GM23338 (cell line): ENCODE measurements at regions not wholly inside any gene's neighbourhood (a gene's known extent, or its start where the extent isn't known, plus 50 kb on each side); places are given as distances from the start of the nearest gene placed in this dataset.

Source experiments
- ATAC-seq: fragments of 200-7000 bp; cut with Tn5 transposase; 3 replicates; pipeline ENCODE4 v1.9.1; 2020
- DNase-seq: peaks from one replicate; pipeline ENCODE4 v3.0.0-alpha.2; 2015; ENCODE audit warnings: low spot score
- H2AFZ ChIP-seq: fragments of 200-600 bp; sonication (generic); 2 replicates; pipeline ENCODE4 v1.8.0; 2016; ENCODE audit warnings: antibody characterized with exemption, mild to moderate bottlenecking, moderate library complexity
- H3F3A ChIP-seq: fragments of 200-600 bp; sonication (generic); replicated peaks from 2 replicates; pipeline ENCODE4 v1.8.0; 2017; ENCODE audit warnings: antibody characterized with exemption, mixed run types, low read depth
- H3K27ac ChIP-seq: fragments of 200-600 bp; sonication (generic); 2 replicates; pipeline ENCODE4 v1.6.1; 2016; ENCODE audit warnings: low read depth
- H3K27me3 ChIP-seq: fragments of 200-600 bp; sonication (generic); 2 replicates; pipeline ENCODE4 v1.8.0; 2016; ENCODE audit warnings: mild to moderate bottlenecking, mixed run types, moderate library complexity; ENCODE audit not compliant: insufficient read depth
- H3K36me3 ChIP-seq: fragments of 200-600 bp; sonication (generic); 2 replicates; pipeline ENCODE4 v1.8.0; 2016; ENCODE audit warnings: mild to moderate bottlenecking; ENCODE audit not compliant: insufficient read depth
- H3K4me1 ChIP-seq: fragments of 200-600 bp; sonication (generic); 2 replicates; pipeline ENCODE4 v1.8.0; 2016; ENCODE audit warnings: mild to moderate bottlenecking, moderate library complexity; ENCODE audit not compliant: insufficient read depth
- H3K4me2 ChIP-seq: fragments of 200-600 bp; sonication (generic); 2 replicates; pipeline ENCODE4 v1.7.1; 2017; ENCODE audit warnings: mixed run types
- H3K4me3 ChIP-seq: fragments of 200-600 bp; sonication (generic); 2 replicates; pipeline ENCODE4 v1.6.1; 2016; ENCODE audit warnings: mixed run types
- H3K79me2 ChIP-seq: fragments of 200-600 bp; sonication (generic); replicated peaks from 2 replicates; pipeline ENCODE4 v1.8.0; 2017; ENCODE audit warnings: mild to moderate bottlenecking; ENCODE audit not compliant: insufficient read depth
- H3K9me2 ChIP-seq: fragments of 200-600 bp; sonication (generic); 2 replicates; pipeline ENCODE4 v1.8.0; 2017; ENCODE audit not compliant: insufficient read depth
- H4K20me1 ChIP-seq: fragments of 200-600 bp; sonication (generic); replicated peaks from 2 replicates; pipeline ENCODE4 v1.8.0; 2017; ENCODE audit warnings: mild to moderate bottlenecking; ENCODE audit not compliant: insufficient read depth
- H3K27ac Mint-ChIP-seq: 2 replicates; pipeline ENCODE4 v1.8.0; 2020; ENCODE audit warnings: inconsistent platforms, mild to moderate bottlenecking, moderate library complexity, mixed read lengths
- H3K27me3 Mint-ChIP-seq: 3 replicates; pipeline ENCODE4 v1.8.0; 2022; ENCODE audit warnings: low read depth, mild to moderate bottlenecking, moderate library complexity, mixed read lengths, inconsistent platforms; ENCODE audit not compliant: insufficient read depth, poor library complexity
- H3K36me3 Mint-ChIP-seq: 3 replicates; pipeline ENCODE4 v1.8.0; 2021; ENCODE audit warnings: low read depth, mild to moderate bottlenecking, inconsistent platforms, moderate library complexity, mixed read lengths
- H3K4me1 Mint-ChIP-seq: 3 replicates; pipeline ENCODE4 v1.8.0; 2020; ENCODE audit warnings: mild to moderate bottlenecking, inconsistent platforms, mixed read lengths
- H3K4me3 Mint-ChIP-seq: 3 replicates; pipeline ENCODE4 v1.8.0; 2021; ENCODE audit warnings: moderate library complexity, mild to moderate bottlenecking, inconsistent platforms, mixed read lengths
- H3K9me3 Mint-ChIP-seq: 3 replicates; pipeline ENCODE4 v1.8.0; 2020; ENCODE audit warnings: moderate library complexity, mild to moderate bottlenecking, inconsistent platforms, mixed read lengths
- EZH2phosphoT487 ChIP-seq: fragments of 200-600 bp; sonication (generic); IDR thresholded peaks from one replicate; pipeline ENCODE4 v1.8.1; 2018; ENCODE audit warnings: antibody characterized with exemption; ENCODE audit not compliant: unreplicated experiment
- NANOG ChIP-seq: IDR thresholded peaks from 2 replicates; pipeline ENCODE4 v1.6.1; 2016; ENCODE audit warnings: antibody characterized with exemption, borderline replicate concordance
- POLR2AphosphoS5 ChIP-seq: IDR thresholded peaks from 2 replicates; pipeline ENCODE4 v1.6.1; 2016; ENCODE audit warnings: antibody characterized with exemption, low read depth
- STAT1 ChIP-seq: IDR thresholded peaks from one replicate; pipeline ENCODE4 v1.6.1; 2016; ENCODE audit warnings: antibody characterized with exemption; ENCODE audit not compliant: unreplicated experiment
- ZNF331 ChIP-seq: fragments of 250-450 bp; sonication (Bioruptor Pico); IDR thresholded peaks from 2 replicates; pipeline ENCODE4 v1.5.0; 2020; ENCODE audit warnings: low read depth, mild to moderate bottlenecking, moderate library complexity
- TF ChIP-seq, protein P1 (sequence below), 2 experiments: fragments of 200-600 bp in 1 of 2; sonication (generic) in 1 of 2; conservative IDR thresholded peaks; 2 replicates each; pipeline versions ENCODE4 v1.5.1 to v1.6.1; 2016 to 2017; ENCODE audit warnings: antibody characterized with exemption in 2 of 2, low read depth in 2 of 2, mild to moderate bottlenecking in 2 of 2, moderate library complexity in 1 of 2
- TF ChIP-seq, protein P2 (sequence below): IDR thresholded peaks from 2 replicates; pipeline ENCODE4 v1.6.1; 2016; ENCODE audit warnings: antibody characterized with exemption
- TF ChIP-seq, protein P3 (sequence below): IDR thresholded peaks from one replicate; pipeline ENCODE4 v1.6.1; 2018; ENCODE audit warnings: antibody characterized with exemption; ENCODE audit not compliant: unreplicated experiment

DNA sequence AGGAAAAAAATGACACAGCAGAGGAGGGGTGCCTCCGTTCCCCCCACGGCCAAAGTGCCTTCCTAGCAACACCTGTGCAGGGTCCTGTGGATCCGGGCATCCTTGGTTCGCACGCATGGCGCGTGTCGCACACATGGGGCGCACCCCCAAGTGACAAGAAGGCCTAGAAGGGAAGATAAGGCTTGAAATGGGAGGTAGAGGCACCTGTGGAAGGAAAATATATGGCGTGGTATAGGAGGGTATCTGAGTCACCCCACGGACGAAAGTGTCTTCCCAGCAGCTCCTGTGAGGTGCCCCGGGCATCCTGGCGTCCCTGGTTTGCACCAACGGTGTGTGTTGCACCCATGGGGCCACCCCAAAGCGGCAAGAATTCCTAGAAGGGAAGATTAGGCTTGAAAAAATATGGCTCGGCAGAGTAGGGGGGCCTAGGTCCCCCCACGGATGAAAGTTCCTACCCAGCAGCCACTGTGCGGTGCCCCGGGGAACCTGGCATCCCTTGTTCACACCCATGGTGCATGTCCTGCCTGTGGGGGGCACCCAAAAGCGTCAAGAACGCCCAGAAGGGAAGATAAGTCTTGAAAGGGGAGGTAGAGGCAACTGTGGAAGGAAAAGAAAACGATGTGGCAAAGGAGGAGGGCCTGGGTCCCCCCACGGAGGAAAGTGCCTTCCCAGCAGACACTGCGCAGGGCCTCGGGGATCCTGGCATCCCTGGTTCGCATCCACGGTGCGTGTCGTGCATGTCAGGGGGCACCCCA lies 280.0 kb downstream of the ALG10 start:
- H3K4me1 ChIP-seq: no peaks in the 10 kb centered on the region
- H3K27me3 ChIP-seq: no peaks in the 10 kb centered on the region
- Mint-ChIP-seq H3K4me3 (no peak overlapping the region), H3K36me3 (peaks cover 88% of the 10 kb centered on the region), H3K4me1 (no peaks in the 10 kb centered on the region; the same call in 2 of the 3 replicates), H3K27me3 (peaks cover 20% of the 10 kb centered on the region), H3K27ac (no peak overlapping the region), H3K9me3 (peaks cover 100% of the 10 kb centered on the region)
- no peak overlapping the region for H3K4me2 ChIP-seq
- no peaks in the 10 kb centered on the region for H3K9me2 ChIP-seq
- no peaks in the 10 kb centered on the region for H3K79me2 ChIP-seq
- no peak overlapping the region for H2AFZ ChIP-seq
- H3K27ac ChIP-seq: no peak overlapping the region
- ATAC-seq (no peak), DNase-seq (no peak)
- no peaks in the 10 kb centered on the region for H4K20me1 ChIP-seq
- no peak overlapping the region for H3K4me3 ChIP-seq
- H3F3A ChIP-seq: no peaks in the 10 kb centered on the region
- no peaks in the 10 kb centered on the region for H3K36me3 ChIP-seq
- TF ChIP-seq NANOG (no peak), POLR2AphosphoS5 (no peak), EZH2phosphoT487 (no peak), ZNF331 (no peak)
- TF ChIP-seq, protein P1, sequence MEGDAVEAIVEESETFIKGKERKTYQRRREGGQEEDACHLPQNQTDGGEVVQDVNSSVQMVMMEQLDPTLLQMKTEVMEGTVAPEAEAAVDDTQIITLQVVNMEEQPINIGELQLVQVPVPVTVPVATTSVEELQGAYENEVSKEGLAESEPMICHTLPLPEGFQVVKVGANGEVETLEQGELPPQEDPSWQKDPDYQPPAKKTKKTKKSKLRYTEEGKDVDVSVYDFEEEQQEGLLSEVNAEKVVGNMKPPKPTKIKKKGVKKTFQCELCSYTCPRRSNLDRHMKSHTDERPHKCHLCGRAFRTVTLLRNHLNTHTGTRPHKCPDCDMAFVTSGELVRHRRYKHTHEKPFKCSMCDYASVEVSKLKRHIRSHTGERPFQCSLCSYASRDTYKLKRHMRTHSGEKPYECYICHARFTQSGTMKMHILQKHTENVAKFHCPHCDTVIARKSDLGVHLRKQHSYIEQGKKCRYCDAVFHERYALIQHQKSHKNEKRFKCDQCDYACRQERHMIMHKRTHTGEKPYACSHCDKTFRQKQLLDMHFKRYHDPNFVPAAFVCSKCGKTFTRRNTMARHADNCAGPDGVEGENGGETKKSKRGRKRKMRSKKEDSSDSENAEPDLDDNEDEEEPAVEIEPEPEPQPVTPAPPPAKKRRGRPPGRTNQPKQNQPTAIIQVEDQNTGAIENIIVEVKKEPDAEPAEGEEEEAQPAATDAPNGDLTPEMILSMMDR (conservative IDR thresholded peaks at IDR 0.05; ENCODE audit: low read depth in 2 of 2): no peak
- TF ChIP-seq, protein P2, sequence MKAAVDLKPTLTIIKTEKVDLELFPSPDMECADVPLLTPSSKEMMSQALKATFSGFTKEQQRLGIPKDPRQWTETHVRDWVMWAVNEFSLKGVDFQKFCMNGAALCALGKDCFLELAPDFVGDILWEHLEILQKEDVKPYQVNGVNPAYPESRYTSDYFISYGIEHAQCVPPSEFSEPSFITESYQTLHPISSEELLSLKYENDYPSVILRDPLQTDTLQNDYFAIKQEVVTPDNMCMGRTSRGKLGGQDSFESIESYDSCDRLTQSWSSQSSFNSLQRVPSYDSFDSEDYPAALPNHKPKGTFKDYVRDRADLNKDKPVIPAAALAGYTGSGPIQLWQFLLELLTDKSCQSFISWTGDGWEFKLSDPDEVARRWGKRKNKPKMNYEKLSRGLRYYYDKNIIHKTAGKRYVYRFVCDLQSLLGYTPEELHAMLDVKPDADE: no peak

DNA sequence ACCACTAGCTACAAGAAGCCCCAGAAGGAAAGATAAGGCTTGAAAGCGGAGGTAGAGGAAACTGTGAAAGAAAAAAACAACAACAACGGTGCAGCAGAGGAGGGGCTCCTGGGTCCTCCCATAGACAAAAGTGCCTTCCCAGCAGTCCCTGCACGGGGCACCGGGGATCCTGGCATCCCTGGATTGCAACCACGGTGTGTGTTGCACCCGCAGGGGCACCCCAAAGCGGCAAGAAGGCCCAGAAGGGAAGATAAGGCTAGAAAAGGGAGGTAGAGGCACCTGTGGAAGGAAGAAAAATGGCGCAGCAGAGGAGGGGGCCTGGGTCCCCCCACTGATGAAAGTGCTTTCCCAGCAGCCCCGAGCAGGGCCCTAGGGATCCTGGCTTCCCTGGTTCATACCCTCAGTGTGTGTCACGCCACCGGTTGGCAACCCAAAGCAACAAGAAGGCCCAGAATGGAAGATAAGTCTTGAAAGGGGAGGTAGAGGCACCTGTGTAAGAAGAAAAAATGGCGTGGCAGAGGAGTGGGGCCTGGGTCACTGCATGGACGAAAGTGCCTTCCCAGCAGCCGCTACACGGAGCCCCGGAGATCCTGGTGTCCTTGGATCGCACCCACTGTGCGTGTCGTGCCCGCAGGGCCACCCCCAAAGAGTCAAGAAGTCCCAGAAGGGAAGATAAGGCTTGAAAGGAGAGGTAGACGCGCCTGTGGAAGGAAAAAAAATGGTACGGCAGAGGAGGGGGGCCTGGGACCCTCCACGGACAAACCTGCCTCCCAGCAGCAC lies 281.0 kb downstream of the ALG10 start:
- Histone ChIP-seq H3K79me2 (no peaks in the 10 kb centered on the region), H3K4me1 (no peaks in the 10 kb centered on the region), H2AFZ (no peak overlapping the region), H3K36me3 (no peaks in the 10 kb centered on the region), H3K27me3 (no peaks in the 10 kb centered on the region), H3K4me3 (no peak overlapping the region), H3K27ac (no peak overlapping the region), H4K20me1 (no peaks in the 10 kb centered on the region), H3F3A (no peaks in the 10 kb centered on the region), H3K4me2 (no peak overlapping the region), H3K9me2 (no peaks in the 10 kb centered on the region)
- H3K4me1 Mint-ChIP-seq: no peaks in the 10 kb centered on the region; the same call in 2 of the 3 replicates
- H3K9me3 Mint-ChIP-seq: peaks cover 100% of the 10 kb centered on the region
- H3K4me3 Mint-ChIP-seq: no peak overlapping the region
- ATAC-seq (no peak), DNase-seq (no peak)
- no peak overlapping the region for H3K27ac Mint-ChIP-seq
- H3K27me3 Mint-ChIP-seq: peaks cover 20% of the 10 kb centered on the region
- H3K36me3 Mint-ChIP-seq: peaks cover 90% of the 10 kb centered on the region
- TF ChIP-seq, protein P3, sequence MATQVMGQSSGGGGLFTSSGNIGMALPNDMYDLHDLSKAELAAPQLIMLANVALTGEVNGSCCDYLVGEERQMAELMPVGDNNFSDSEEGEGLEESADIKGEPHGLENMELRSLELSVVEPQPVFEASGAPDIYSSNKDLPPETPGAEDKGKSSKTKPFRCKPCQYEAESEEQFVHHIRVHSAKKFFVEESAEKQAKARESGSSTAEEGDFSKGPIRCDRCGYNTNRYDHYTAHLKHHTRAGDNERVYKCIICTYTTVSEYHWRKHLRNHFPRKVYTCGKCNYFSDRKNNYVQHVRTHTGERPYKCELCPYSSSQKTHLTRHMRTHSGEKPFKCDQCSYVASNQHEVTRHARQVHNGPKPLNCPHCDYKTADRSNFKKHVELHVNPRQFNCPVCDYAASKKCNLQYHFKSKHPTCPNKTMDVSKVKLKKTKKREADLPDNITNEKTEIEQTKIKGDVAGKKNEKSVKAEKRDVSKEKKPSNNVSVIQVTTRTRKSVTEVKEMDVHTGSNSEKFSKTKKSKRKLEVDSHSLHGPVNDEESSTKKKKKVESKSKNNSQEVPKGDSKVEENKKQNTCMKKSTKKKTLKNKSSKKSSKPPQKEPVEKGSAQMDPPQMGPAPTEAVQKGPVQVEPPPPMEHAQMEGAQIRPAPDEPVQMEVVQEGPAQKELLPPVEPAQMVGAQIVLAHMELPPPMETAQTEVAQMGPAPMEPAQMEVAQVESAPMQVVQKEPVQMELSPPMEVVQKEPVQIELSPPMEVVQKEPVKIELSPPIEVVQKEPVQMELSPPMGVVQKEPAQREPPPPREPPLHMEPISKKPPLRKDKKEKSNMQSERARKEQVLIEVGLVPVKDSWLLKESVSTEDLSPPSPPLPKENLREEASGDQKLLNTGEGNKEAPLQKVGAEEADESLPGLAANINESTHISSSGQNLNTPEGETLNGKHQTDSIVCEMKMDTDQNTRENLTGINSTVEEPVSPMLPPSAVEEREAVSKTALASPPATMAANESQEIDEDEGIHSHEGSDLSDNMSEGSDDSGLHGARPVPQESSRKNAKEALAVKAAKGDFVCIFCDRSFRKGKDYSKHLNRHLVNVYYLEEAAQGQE: no peak
- TF ChIP-seq EZH2phosphoT487 (no peak), STAT1 (no peak)
- TF ChIP-seq, protein P2: no peak
